IMR-90 (cell line): ENCODE measurements at regions not wholly inside any gene's neighbourhood (a gene's known extent, or its start where the extent isn't known, plus 50 kb on each side); places are given as distances from the start of the nearest gene placed in this dataset.

ENCODE experiments used
- ATAC-seq: fragments of 200-7000 bp; cut with Tn5 transposase; 2 replicates; pipeline ENCODE4 v1.9.1; 2020; ENCODE audit warnings: low read depth, mild to moderate bottlenecking, moderate library complexity
- BruUV-seq: library from RNA; stranded (reverse); fragments of 400-500 nt; replicated peaks from 2 replicates; lab custom pipeline; 2021; lab: Mats Ljungman, UMichigan
- CTCF ChIA-PET: fragments of 300-600 bp; formaldehyde crosslinking; extraction: SDS; loops from one replicate; lab custom pipeline; 2021; ENCODE audit warnings: antibody characterized with exemption; lab: Yijun Ruan, JAX
- POLR2A ChIA-PET: fragments of 300-600 bp; sonication (Branson Sonifier 250); formaldehyde crosslinking; loops from one replicate; lab custom pipeline; 2022; ENCODE audit warnings: antibody characterized with exemption; ENCODE audit not compliant: unreplicated experiment; lab: Charles Lee
- DNase-seq: peaks from one replicate; pipeline ENCODE4 v3.0.0; 2013
- H2AFZ ChIP-seq: replicated peaks from 2 replicates; pipeline ENCODE3; 2013; ENCODE audit warnings: low read length, mild to moderate bottlenecking; ENCODE audit not compliant: poor library complexity
- H2AK5ac ChIP-seq: 2 replicates; pipeline ENCODE4 v1.6.1; 2013; ENCODE audit warnings: low read depth, low read length, inconsistent platforms
- H2AK9ac ChIP-seq: replicated peaks from 2 replicates; pipeline ENCODE3; 2013; ENCODE audit warnings: mild to moderate bottlenecking, low read depth, low read length, moderate library complexity; ENCODE audit not compliant: poor library complexity
- H2BK120ac ChIP-seq: 2 replicates; pipeline ENCODE4 v1.6.1; 2013; ENCODE audit warnings: low read depth, low read length, inconsistent platforms
- H2BK15ac ChIP-seq: 3 replicates; pipeline ENCODE4 v1.6.1; 2013; ENCODE audit warnings: low read depth, low read length, inconsistent platforms
- H2BK20ac ChIP-seq: 2 replicates; pipeline ENCODE4 v1.6.1; 2013; ENCODE audit warnings: low read depth, mild to moderate bottlenecking, inconsistent platforms, low read length, moderate library complexity
- H2BK5ac ChIP-seq: 2 replicates; pipeline ENCODE4 v1.6.1; 2013; ENCODE audit warnings: mild to moderate bottlenecking, low read depth, low read length, inconsistent platforms; ENCODE audit not compliant: poor library complexity, severe bottlenecking
- H3K14ac ChIP-seq: replicated peaks from 2 replicates; pipeline ENCODE4 v1.6.1; 2013; ENCODE audit warnings: low read depth, low read length, inconsistent platforms
- H3K18ac ChIP-seq: 2 replicates; pipeline ENCODE4 v1.6.1; 2013; ENCODE audit warnings: low read depth, low read length, control low read depth
- H3K23ac ChIP-seq: 2 replicates; pipeline ENCODE4 v1.6.1; 2013; ENCODE audit warnings: low read depth, low read length, inconsistent platforms
- H3K27ac ChIP-seq: 2 replicates; pipeline ENCODE4 v1.5.1; 2013; ENCODE audit warnings: mild to moderate bottlenecking, control low read depth, low read length; ENCODE audit not compliant: insufficient read depth
- H3K27me3 ChIP-seq: 2 replicates; pipeline ENCODE4 v1.6.1; 2013; ENCODE audit warnings: low read length; ENCODE audit not compliant: control insufficient read depth, insufficient read depth
- H3K36me3 ChIP-seq: 2 replicates; pipeline ENCODE4 v1.6.1; 2013; ENCODE audit warnings: low read length, mixed read lengths; ENCODE audit not compliant: control insufficient read depth, insufficient read depth
- H3K4ac ChIP-seq: 2 replicates; pipeline ENCODE4 v1.6.1; 2013; ENCODE audit warnings: low read depth, low read length, inconsistent platforms
- H3K4me1 ChIP-seq: 2 replicates; pipeline ENCODE4 v1.6.1; 2013; ENCODE audit warnings: low read length, mixed read lengths; ENCODE audit not compliant: control insufficient read depth, insufficient read depth
- H3K4me2 ChIP-seq: 2 replicates; pipeline ENCODE4 v1.6.1; 2013; ENCODE audit warnings: low read depth, mild to moderate bottlenecking, control low read depth, low read length, moderate library complexity
- H3K4me3 ChIP-seq: 2 replicates; pipeline ENCODE4 v1.5.1; 2013; ENCODE audit warnings: low read depth, mild to moderate bottlenecking, control low read depth, low read length, moderate library complexity; ENCODE audit not compliant: insufficient read depth
- H3K56ac ChIP-seq: 2 replicates; pipeline ENCODE4 v1.6.1; 2013; ENCODE audit warnings: low read length, inconsistent platforms; ENCODE audit not compliant: insufficient read depth; ENCODE audit errors: extremely low read depth
- H3K79me1 ChIP-seq, 2 experiments: 2 replicates each; pipeline ENCODE4 v1.6.1; 2013; ENCODE audit warnings: low read length in 2 of 2, inconsistent platforms in 1 of 2, low read depth in 1 of 2
- H3K9ac ChIP-seq: 2 replicates; pipeline ENCODE4 v1.6.1; 2013; ENCODE audit warnings: low read depth, low read length, control low read depth
- H3K9me1 ChIP-seq: 2 replicates; pipeline ENCODE4 v1.6.1; 2013; ENCODE audit warnings: low read length, inconsistent platforms; ENCODE audit not compliant: insufficient read depth
- H3K9me3 ChIP-seq: 2 replicates; pipeline ENCODE4 v1.6.1; 2013; ENCODE audit warnings: low read length; ENCODE audit not compliant: control insufficient read depth, insufficient read depth
- H4K20me1 ChIP-seq: 2 replicates; pipeline ENCODE4 v1.6.1; 2013; ENCODE audit warnings: low read length, inconsistent platforms; ENCODE audit not compliant: insufficient read depth
- H4K5ac ChIP-seq: 2 replicates; pipeline ENCODE4 v1.6.1; 2013; ENCODE audit warnings: mild to moderate bottlenecking, low read depth, low read length, control low read depth
- H4K8ac ChIP-seq, 2 experiments: 2 replicates each; pipeline ENCODE4 v1.6.1; 2013; ENCODE audit warnings: low read depth in 2 of 2, low read length in 2 of 2, control low read depth in 1 of 2, inconsistent platforms in 1 of 2
- H4K91ac ChIP-seq: 2 replicates; pipeline ENCODE4 v1.6.1; 2013; ENCODE audit warnings: low read depth, low read length, inconsistent platforms; ENCODE audit not compliant: insufficient read depth
- CTCF ChIP-seq: conservative IDR thresholded peaks from 2 replicates; pipeline ENCODE4 v1.5.1; 2012; ENCODE audit warnings: mild to moderate bottlenecking, low read depth, low read length, improper control_type of control experiment
- FOS ChIP-seq: fragments of 150-350 bp; IDR thresholded peaks from 2 replicates; pipeline ENCODE4 v1.6.1; 2016; ENCODE audit warnings: low read depth, low read length
- RAD21 ChIP-seq: IDR thresholded peaks from 2 replicates; pipeline ENCODE4 v1.6.1; 2012; ENCODE audit warnings: low read length, improper control_type of control experiment
- RFX5 ChIP-seq: IDR thresholded peaks from 2 replicates; pipeline ENCODE4 v1.8.0; 2012; ENCODE audit warnings: low read depth, mild to moderate bottlenecking, low read length, moderate library complexity
- WGBS, 2 experiments: methylation state at CpG; one replicate each; pipeline versions ENCODE4 v1.1.5 to v1.1.7; 2013; ENCODE audit warnings: missing lambda C conversion rate in 2 of 2; ENCODE audit not compliant: insufficient read length in 1 of 2; ENCODE audit errors: extremely low coverage in 2 of 2; 5-methylcytosine and 5-hydroxymethylcytosine counted together
- dilution Hi-C: fragments of 300-500 bp; cut with HindIII; formaldehyde crosslinking; loops from one replicate; pipeline ENCODE4 v1.14.3; 2018; ENCODE audit warnings: low sequenced_read_pairs; ENCODE audit not compliant: unreplicated experiment
- in situ Hi-C: fragments of 300-500 bp; cut with MboI; formaldehyde crosslinking; loops from 3 replicates; pipeline ENCODE4 v1.14.3; 2019; ENCODE audit warnings: low sequenced_read_pairs, inconsistent platforms, mixed read lengths
- intact Hi-C: fragments of 100-400 bp; cut with micrococcal nuclease; formaldehyde crosslinking; loops from 2 replicates; pipeline ENCODE4 v1.10.0; 2022

- Histone ChIP-seq H3K4me3 (no peak overlapping the region), H3K4ac (no peak overlapping the region), H3K23ac (no peak overlapping the region), H2AK5ac (no peak overlapping the region), H3K36me3 (no peaks in the 10 kb centered on the region), H4K20me1 (no peaks in the 10 kb centered on the region), H3K14ac (no peak overlapping the region), H3K27ac (no peak overlapping the region), H3K4me2 (no peak overlapping the region), H3K27me3 (peaks cover 4% of the 10 kb centered on the region), H4K8ac (no peak overlapping the region), H3K9ac (no peak overlapping the region), H3K4me1 (no peaks in the 10 kb centered on the region), H3K56ac (no peak overlapping the region), H3K9me3 (no peaks in the 10 kb centered on the region), H3K79me1 (no peaks in the 10 kb centered on the region), H2BK20ac (no peak overlapping the region), H2BK120ac (no peak overlapping the region), H2BK15ac (no peak overlapping the region), H3K18ac (no peak overlapping the region), H3K9me1 (no peaks in the 10 kb centered on the region), H2BK5ac (no peak overlapping the region), H4K5ac (no peak overlapping the region), H2AFZ (no peak overlapping the region), H2AK9ac (no peak overlapping the region), H4K91ac (no peak overlapping the region)
- no TSS peak for BruUV-seq
- ChIA-PET POLR2A (no interaction called here), CTCF (no interaction called here)
- in situ Hi-C loops: no loop called here
- intact Hi-C loops: no loop called here
- dilution Hi-C loops: no loop called here
- ATAC-seq: no peak
- TF ChIP-seq RAD21: no peak
- no peak for TF ChIP-seq CTCF
- no peak for TF ChIP-seq RFX5
- TF ChIP-seq FOS: no peak
- no peak for DNase-seq
- WGBS, 2 experiments: 100% methylated on average over 1 of the region's 2 CpGs; no CpG with 5 or more reads in 1 of the 2 experiments
Measured at GRCh38 chr6:6738108-6738507, 149.6 kb downstream of the LY86 start.
